ENCODE measurements at regions not wholly inside any gene's neighbourhood (a gene's known extent, or its start where the extent isn't known, plus 50 kb on each side); places are given as distances from the start of the nearest gene placed in this dataset.

DNA sequence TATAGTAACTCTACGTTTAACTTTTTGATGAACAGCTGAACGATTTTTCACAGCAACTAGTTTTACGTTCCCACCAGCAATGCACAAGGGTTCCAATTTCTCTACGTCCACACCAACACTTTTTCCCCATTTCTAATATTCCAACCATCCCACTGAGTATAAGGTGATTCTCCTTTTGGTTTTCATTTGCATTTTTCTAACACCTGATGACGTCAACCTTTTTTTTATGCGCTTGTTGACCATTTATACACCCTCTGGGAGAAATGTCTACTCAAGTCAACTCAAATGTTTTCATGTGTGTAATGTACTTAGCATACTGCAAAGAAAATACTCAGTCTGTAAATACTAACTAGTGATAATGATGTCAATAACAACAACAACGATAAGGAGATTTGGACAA, 177.2 kb upstream of the TENM3 start:
- TF ChIP-seq, protein P1, sequence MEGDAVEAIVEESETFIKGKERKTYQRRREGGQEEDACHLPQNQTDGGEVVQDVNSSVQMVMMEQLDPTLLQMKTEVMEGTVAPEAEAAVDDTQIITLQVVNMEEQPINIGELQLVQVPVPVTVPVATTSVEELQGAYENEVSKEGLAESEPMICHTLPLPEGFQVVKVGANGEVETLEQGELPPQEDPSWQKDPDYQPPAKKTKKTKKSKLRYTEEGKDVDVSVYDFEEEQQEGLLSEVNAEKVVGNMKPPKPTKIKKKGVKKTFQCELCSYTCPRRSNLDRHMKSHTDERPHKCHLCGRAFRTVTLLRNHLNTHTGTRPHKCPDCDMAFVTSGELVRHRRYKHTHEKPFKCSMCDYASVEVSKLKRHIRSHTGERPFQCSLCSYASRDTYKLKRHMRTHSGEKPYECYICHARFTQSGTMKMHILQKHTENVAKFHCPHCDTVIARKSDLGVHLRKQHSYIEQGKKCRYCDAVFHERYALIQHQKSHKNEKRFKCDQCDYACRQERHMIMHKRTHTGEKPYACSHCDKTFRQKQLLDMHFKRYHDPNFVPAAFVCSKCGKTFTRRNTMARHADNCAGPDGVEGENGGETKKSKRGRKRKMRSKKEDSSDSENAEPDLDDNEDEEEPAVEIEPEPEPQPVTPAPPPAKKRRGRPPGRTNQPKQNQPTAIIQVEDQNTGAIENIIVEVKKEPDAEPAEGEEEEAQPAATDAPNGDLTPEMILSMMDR (IDR thresholded peaks at IDR 0.05) = no peak
- TF ChIP-seq POLR2A (IDR thresholded peaks at IDR 0.05) = no peak

Data from heart left ventricle (tissue), 13 donors.